IMR-90 (cell line): ENCODE measurements at regions not wholly inside any gene's neighbourhood (a gene's known extent, or its start where the extent isn't known, plus 50 kb on each side); places are given as distances from the start of the nearest gene placed in this dataset.

Source experiments
- ATAC-seq: fragments of 200-7000 bp; cut with Tn5 transposase; 2 replicates; pipeline ENCODE4 v1.9.1; 2020; ENCODE audit warnings: low read depth, mild to moderate bottlenecking, moderate library complexity
- BruUV-seq: library from RNA; stranded (reverse); fragments of 400-500 nt; replicated peaks from 2 replicates; lab custom pipeline; 2021; lab: Mats Ljungman, UMichigan
- CTCF ChIA-PET: fragments of 300-600 bp; formaldehyde crosslinking; extraction: SDS; loops from one replicate; lab custom pipeline; 2021; ENCODE audit warnings: antibody characterized with exemption; lab: Yijun Ruan, JAX
- POLR2A ChIA-PET: fragments of 300-600 bp; sonication (Branson Sonifier 250); formaldehyde crosslinking; loops from one replicate; lab custom pipeline; 2022; ENCODE audit warnings: antibody characterized with exemption; ENCODE audit not compliant: unreplicated experiment; lab: Charles Lee
- DNase-seq: peaks from one replicate; pipeline ENCODE4 v3.0.0; 2013
- H2AFZ ChIP-seq: replicated peaks from 2 replicates; pipeline ENCODE3; 2013; ENCODE audit warnings: low read length, mild to moderate bottlenecking; ENCODE audit not compliant: poor library complexity
- H2AK5ac ChIP-seq: 2 replicates; pipeline ENCODE4 v1.6.1; 2013; ENCODE audit warnings: low read depth, low read length, inconsistent platforms
- H2AK9ac ChIP-seq: replicated peaks from 2 replicates; pipeline ENCODE3; 2013; ENCODE audit warnings: mild to moderate bottlenecking, low read depth, low read length, moderate library complexity; ENCODE audit not compliant: poor library complexity
- H2BK120ac ChIP-seq: 2 replicates; pipeline ENCODE4 v1.6.1; 2013; ENCODE audit warnings: low read depth, low read length, inconsistent platforms
- H2BK15ac ChIP-seq: 3 replicates; pipeline ENCODE4 v1.6.1; 2013; ENCODE audit warnings: low read depth, low read length, inconsistent platforms
- H2BK20ac ChIP-seq: 2 replicates; pipeline ENCODE4 v1.6.1; 2013; ENCODE audit warnings: low read depth, mild to moderate bottlenecking, inconsistent platforms, low read length, moderate library complexity
- H2BK5ac ChIP-seq: 2 replicates; pipeline ENCODE4 v1.6.1; 2013; ENCODE audit warnings: mild to moderate bottlenecking, low read depth, low read length, inconsistent platforms; ENCODE audit not compliant: poor library complexity, severe bottlenecking
- H3K14ac ChIP-seq: replicated peaks from 2 replicates; pipeline ENCODE4 v1.6.1; 2013; ENCODE audit warnings: low read depth, low read length, inconsistent platforms
- H3K18ac ChIP-seq: 2 replicates; pipeline ENCODE4 v1.6.1; 2013; ENCODE audit warnings: low read depth, low read length, control low read depth
- H3K23ac ChIP-seq: 2 replicates; pipeline ENCODE4 v1.6.1; 2013; ENCODE audit warnings: low read depth, low read length, inconsistent platforms
- H3K27ac ChIP-seq: 2 replicates; pipeline ENCODE4 v1.5.1; 2013; ENCODE audit warnings: mild to moderate bottlenecking, control low read depth, low read length; ENCODE audit not compliant: insufficient read depth
- H3K27me3 ChIP-seq: 2 replicates; pipeline ENCODE4 v1.6.1; 2013; ENCODE audit warnings: low read length; ENCODE audit not compliant: control insufficient read depth, insufficient read depth
- H3K36me3 ChIP-seq: 2 replicates; pipeline ENCODE4 v1.6.1; 2013; ENCODE audit warnings: low read length, mixed read lengths; ENCODE audit not compliant: control insufficient read depth, insufficient read depth
- H3K4ac ChIP-seq: 2 replicates; pipeline ENCODE4 v1.6.1; 2013; ENCODE audit warnings: low read depth, low read length, inconsistent platforms
- H3K4me1 ChIP-seq: 2 replicates; pipeline ENCODE4 v1.6.1; 2013; ENCODE audit warnings: low read length, mixed read lengths; ENCODE audit not compliant: control insufficient read depth, insufficient read depth
- H3K4me2 ChIP-seq: 2 replicates; pipeline ENCODE4 v1.6.1; 2013; ENCODE audit warnings: low read depth, mild to moderate bottlenecking, control low read depth, low read length, moderate library complexity
- H3K4me3 ChIP-seq: 2 replicates; pipeline ENCODE4 v1.5.1; 2013; ENCODE audit warnings: low read depth, mild to moderate bottlenecking, control low read depth, low read length, moderate library complexity; ENCODE audit not compliant: insufficient read depth
- H3K56ac ChIP-seq: 2 replicates; pipeline ENCODE4 v1.6.1; 2013; ENCODE audit warnings: low read length, inconsistent platforms; ENCODE audit not compliant: insufficient read depth; ENCODE audit errors: extremely low read depth
- H3K79me1 ChIP-seq, 2 experiments: 2 replicates each; pipeline ENCODE4 v1.6.1; 2013; ENCODE audit warnings: low read length in 2 of 2, inconsistent platforms in 1 of 2, low read depth in 1 of 2
- H3K9ac ChIP-seq: 2 replicates; pipeline ENCODE4 v1.6.1; 2013; ENCODE audit warnings: low read depth, low read length, control low read depth
- H3K9me1 ChIP-seq: 2 replicates; pipeline ENCODE4 v1.6.1; 2013; ENCODE audit warnings: low read length, inconsistent platforms; ENCODE audit not compliant: insufficient read depth
- H3K9me3 ChIP-seq: 2 replicates; pipeline ENCODE4 v1.6.1; 2013; ENCODE audit warnings: low read length; ENCODE audit not compliant: control insufficient read depth, insufficient read depth
- H4K20me1 ChIP-seq: 2 replicates; pipeline ENCODE4 v1.6.1; 2013; ENCODE audit warnings: low read length, inconsistent platforms; ENCODE audit not compliant: insufficient read depth
- H4K5ac ChIP-seq: 2 replicates; pipeline ENCODE4 v1.6.1; 2013; ENCODE audit warnings: mild to moderate bottlenecking, low read depth, low read length, control low read depth
- H4K8ac ChIP-seq, 2 experiments: 2 replicates each; pipeline ENCODE4 v1.6.1; 2013; ENCODE audit warnings: low read depth in 2 of 2, low read length in 2 of 2, control low read depth in 1 of 2, inconsistent platforms in 1 of 2
- H4K91ac ChIP-seq: 2 replicates; pipeline ENCODE4 v1.6.1; 2013; ENCODE audit warnings: low read depth, low read length, inconsistent platforms; ENCODE audit not compliant: insufficient read depth
- FOS ChIP-seq: fragments of 150-350 bp; IDR thresholded peaks from 2 replicates; pipeline ENCODE4 v1.6.1; 2016; ENCODE audit warnings: low read depth, low read length
- MAFK ChIP-seq: IDR thresholded peaks from 2 replicates; pipeline ENCODE4 v1.6.1; 2012; ENCODE audit warnings: low read depth, low read length, improper control_type of control experiment
- MXI1 ChIP-seq: IDR thresholded peaks from 2 replicates; pipeline ENCODE4 v1.6.1; 2012; ENCODE audit warnings: low read depth, mild to moderate bottlenecking, low read length, moderate library complexity, borderline replicate concordance
- NFE2L2 ChIP-seq: fragments of 150-350 bp; IDR thresholded peaks from 2 replicates; pipeline ENCODE4 v1.6.1; 2016; ENCODE audit warnings: low read depth, mild to moderate bottlenecking, low read length
- POLR2A ChIP-seq: IDR thresholded peaks from 2 replicates; pipeline ENCODE4 v1.6.1; 2012; ENCODE audit warnings: mild to moderate bottlenecking, low read depth, low read length
- RAD21 ChIP-seq: IDR thresholded peaks from 2 replicates; pipeline ENCODE4 v1.6.1; 2012; ENCODE audit warnings: low read length, improper control_type of control experiment
- RCOR1 ChIP-seq: IDR thresholded peaks from 2 replicates; pipeline ENCODE4 v1.6.1; 2012; ENCODE audit warnings: mild to moderate bottlenecking, low read length, improper control_type of control experiment; ENCODE audit not compliant: insufficient replicate concordance
- RFX5 ChIP-seq: IDR thresholded peaks from 2 replicates; pipeline ENCODE4 v1.8.0; 2012; ENCODE audit warnings: low read depth, mild to moderate bottlenecking, low read length, moderate library complexity
- SMC3 ChIP-seq: fragments of 150-350 bp; IDR thresholded peaks from 2 replicates; pipeline ENCODE4 v1.6.1; 2016; ENCODE audit warnings: low read depth, mild to moderate bottlenecking, antibody characterized with exemption, low read length, moderate library complexity
- WGBS, 2 experiments: methylation state at CpG; one replicate each; pipeline versions ENCODE4 v1.1.5 to v1.1.7; 2013; ENCODE audit warnings: missing lambda C conversion rate in 2 of 2; ENCODE audit not compliant: insufficient read length in 1 of 2; ENCODE audit errors: extremely low coverage in 2 of 2; 5-methylcytosine and 5-hydroxymethylcytosine counted together
- dilution Hi-C: fragments of 300-500 bp; cut with HindIII; formaldehyde crosslinking; loops from one replicate; pipeline ENCODE4 v1.14.3; 2018; ENCODE audit warnings: low sequenced_read_pairs; ENCODE audit not compliant: unreplicated experiment
- in situ Hi-C: fragments of 300-500 bp; cut with MboI; formaldehyde crosslinking; loops from 3 replicates; pipeline ENCODE4 v1.14.3; 2019; ENCODE audit warnings: low sequenced_read_pairs, inconsistent platforms, mixed read lengths
- intact Hi-C: fragments of 100-400 bp; cut with micrococcal nuclease; formaldehyde crosslinking; loops from 2 replicates; pipeline ENCODE4 v1.10.0; 2022
- TF ChIP-seq, protein P1 (sequence below): conservative IDR thresholded peaks from 2 replicates; pipeline ENCODE4 v1.5.1; 2012; ENCODE audit warnings: mild to moderate bottlenecking, low read depth, low read length, improper control_type of control experiment
- TF ChIP-seq, protein P2 (sequence below): fragments of 150-350 bp; IDR thresholded peaks from 2 replicates; pipeline ENCODE4 v1.6.1; 2016; ENCODE audit warnings: low read depth, mild to moderate bottlenecking, low read length, moderate library complexity, borderline replicate concordance

DNA sequence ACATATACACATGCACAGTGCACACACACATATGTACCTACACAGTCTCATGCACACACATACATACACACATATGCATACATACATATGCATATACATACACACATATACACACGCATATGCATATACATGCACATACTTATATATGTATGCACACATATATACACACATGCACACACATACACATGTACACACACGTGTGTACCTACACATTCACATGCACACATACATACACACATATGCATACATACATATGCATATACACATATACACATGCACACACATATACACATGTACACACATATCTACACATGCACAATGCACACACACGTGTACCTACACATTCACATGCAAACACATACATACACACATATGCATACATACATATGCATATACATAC, 100.3 kb upstream of the TWIST2 start:
- Histone ChIP-seq H3K4me1 (no peaks in the 10 kb centered on the region), H4K20me1 (no peaks in the 10 kb centered on the region), H3K23ac (no peak overlapping the region), H3K18ac (no peak overlapping the region), H3K9ac (no peak overlapping the region), H2BK5ac (no peak overlapping the region), H2AFZ (no peak overlapping the region), H3K9me3 (peaks cover 6% of the 10 kb centered on the region; the same call in 1 of the 2 replicates), H2BK15ac (no peak overlapping the region), H3K27me3 (no peaks in the 10 kb centered on the region; the same call in none of the 2 replicates), H2BK20ac (no peak overlapping the region), H3K4me3 (no peak overlapping the region), H3K79me1 (no peaks in the 10 kb centered on the region), H3K14ac (no peak overlapping the region), H3K9me1 (no peaks in the 10 kb centered on the region), H2AK5ac (no peak overlapping the region), H2BK120ac (no peak overlapping the region), H3K4me2 (no peak overlapping the region), H4K5ac (no peak overlapping the region), H2AK9ac (no peak overlapping the region), H3K4ac (no peak overlapping the region), H4K91ac (no peak overlapping the region), H3K36me3 (no peaks in the 10 kb centered on the region), H4K8ac (no peak overlapping the region), H3K56ac (no peak overlapping the region), H3K27ac (no peak overlapping the region)
- no peak for DNase-seq
- BruUV-seq = no TSS peak
- POLR2A ChIA-PET = no interaction called here
- dilution Hi-C loops = no loop called here
- TF ChIP-seq RAD21 = no peak
- TF ChIP-seq, protein P1, sequence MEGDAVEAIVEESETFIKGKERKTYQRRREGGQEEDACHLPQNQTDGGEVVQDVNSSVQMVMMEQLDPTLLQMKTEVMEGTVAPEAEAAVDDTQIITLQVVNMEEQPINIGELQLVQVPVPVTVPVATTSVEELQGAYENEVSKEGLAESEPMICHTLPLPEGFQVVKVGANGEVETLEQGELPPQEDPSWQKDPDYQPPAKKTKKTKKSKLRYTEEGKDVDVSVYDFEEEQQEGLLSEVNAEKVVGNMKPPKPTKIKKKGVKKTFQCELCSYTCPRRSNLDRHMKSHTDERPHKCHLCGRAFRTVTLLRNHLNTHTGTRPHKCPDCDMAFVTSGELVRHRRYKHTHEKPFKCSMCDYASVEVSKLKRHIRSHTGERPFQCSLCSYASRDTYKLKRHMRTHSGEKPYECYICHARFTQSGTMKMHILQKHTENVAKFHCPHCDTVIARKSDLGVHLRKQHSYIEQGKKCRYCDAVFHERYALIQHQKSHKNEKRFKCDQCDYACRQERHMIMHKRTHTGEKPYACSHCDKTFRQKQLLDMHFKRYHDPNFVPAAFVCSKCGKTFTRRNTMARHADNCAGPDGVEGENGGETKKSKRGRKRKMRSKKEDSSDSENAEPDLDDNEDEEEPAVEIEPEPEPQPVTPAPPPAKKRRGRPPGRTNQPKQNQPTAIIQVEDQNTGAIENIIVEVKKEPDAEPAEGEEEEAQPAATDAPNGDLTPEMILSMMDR = no peak
- TF ChIP-seq MXI1 = no peak
- no peak for TF ChIP-seq RFX5
- no peak for TF ChIP-seq POLR2A
- TF ChIP-seq FOS = no peak
- TF ChIP-seq NFE2L2 = no peak
- TF ChIP-seq, protein P2, sequence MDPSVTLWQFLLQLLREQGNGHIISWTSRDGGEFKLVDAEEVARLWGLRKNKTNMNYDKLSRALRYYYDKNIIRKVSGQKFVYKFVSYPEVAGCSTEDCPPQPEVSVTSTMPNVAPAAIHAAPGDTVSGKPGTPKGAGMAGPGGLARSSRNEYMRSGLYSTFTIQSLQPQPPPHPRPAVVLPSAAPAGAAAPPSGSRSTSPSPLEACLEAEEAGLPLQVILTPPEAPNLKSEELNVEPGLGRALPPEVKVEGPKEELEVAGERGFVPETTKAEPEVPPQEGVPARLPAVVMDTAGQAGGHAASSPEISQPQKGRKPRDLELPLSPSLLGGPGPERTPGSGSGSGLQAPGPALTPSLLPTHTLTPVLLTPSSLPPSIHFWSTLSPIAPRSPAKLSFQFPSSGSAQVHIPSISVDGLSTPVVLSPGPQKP = no peak
- no peak for TF ChIP-seq MAFK
- TF ChIP-seq SMC3 = no peak
- no peak for TF ChIP-seq RCOR1
- in situ Hi-C loops = no loop called here
- CTCF ChIA-PET = no interaction called here
- WGBS, 2 experiments = 72% methylated on average over 3 of the region's 3 CpGs; no CpG with 5 or more reads in 1 of the 2 experiments
- intact Hi-C loops = no loop called here
- ATAC-seq = no peak
